Prostate gland (tissue), 2 donors: ENCODE measurements at regions not wholly inside any gene's neighbourhood (a gene's known extent, or its start where the extent isn't known, plus 50 kb on each side); places are given as distances from the start of the nearest gene placed in this dataset.

ENCODE experiments used
- POLR2A ChIP-seq: fragments of 450-650 bp; IDR thresholded peaks from one replicate; pipeline ENCODE4 v1.6.1; 2016; ENCODE audit warnings: antibody characterized with exemption, mild to moderate bottlenecking
- POLR2AphosphoS5 ChIP-seq: sonication (generic); formaldehyde crosslinking; IDR thresholded peaks from one replicate; pipeline ENCODE4 v1.6.1; 2017; ENCODE audit warnings: antibody characterized with exemption
- TF ChIP-seq, protein P1 (sequence below), 4 experiments: fragments of 200-600 bp in 2 of 4; fragments of 450-650 bp in 2 of 4; sonication (generic) in 2 of 4; IDR thresholded peaks; 1 replicate in 3 of 4; 2 replicates in 1 of 4; pipeline ENCODE4 v1.5.1; 2016 to 2019; ENCODE audit warnings: antibody characterized with exemption in 4 of 4, mild to moderate bottlenecking in 2 of 4, moderate library complexity in 2 of 4

DNA sequence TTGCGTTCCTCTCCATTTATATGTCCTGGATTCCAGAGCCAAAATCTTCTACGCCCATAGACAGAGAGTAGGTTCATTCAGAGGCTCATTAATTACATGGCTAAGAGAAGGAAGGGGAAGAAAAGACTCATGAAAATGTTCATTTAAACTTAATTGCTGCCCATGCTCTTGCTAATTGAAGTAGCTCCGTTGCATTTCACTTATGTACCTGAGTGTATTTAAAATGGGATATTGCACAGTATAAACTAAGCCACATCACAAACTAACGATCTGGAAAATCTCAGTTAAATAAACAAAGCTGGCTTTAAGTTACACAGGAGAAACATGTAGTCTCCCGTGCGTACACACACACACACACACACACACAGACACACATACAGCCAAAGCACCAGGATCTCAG is 269.2 kb downstream of the CDC5L start:
- TF ChIP-seq, protein P1, sequence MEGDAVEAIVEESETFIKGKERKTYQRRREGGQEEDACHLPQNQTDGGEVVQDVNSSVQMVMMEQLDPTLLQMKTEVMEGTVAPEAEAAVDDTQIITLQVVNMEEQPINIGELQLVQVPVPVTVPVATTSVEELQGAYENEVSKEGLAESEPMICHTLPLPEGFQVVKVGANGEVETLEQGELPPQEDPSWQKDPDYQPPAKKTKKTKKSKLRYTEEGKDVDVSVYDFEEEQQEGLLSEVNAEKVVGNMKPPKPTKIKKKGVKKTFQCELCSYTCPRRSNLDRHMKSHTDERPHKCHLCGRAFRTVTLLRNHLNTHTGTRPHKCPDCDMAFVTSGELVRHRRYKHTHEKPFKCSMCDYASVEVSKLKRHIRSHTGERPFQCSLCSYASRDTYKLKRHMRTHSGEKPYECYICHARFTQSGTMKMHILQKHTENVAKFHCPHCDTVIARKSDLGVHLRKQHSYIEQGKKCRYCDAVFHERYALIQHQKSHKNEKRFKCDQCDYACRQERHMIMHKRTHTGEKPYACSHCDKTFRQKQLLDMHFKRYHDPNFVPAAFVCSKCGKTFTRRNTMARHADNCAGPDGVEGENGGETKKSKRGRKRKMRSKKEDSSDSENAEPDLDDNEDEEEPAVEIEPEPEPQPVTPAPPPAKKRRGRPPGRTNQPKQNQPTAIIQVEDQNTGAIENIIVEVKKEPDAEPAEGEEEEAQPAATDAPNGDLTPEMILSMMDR (IDR thresholded peaks at IDR 0.05), result no peak
- no peak for TF ChIP-seq POLR2A
- TF ChIP-seq POLR2AphosphoS5, result no peak
